Suprapubic skin (tissue), 4 donors: ENCODE measurements at regions not wholly inside any gene's neighbourhood (a gene's known extent, or its start where the extent isn't known, plus 50 kb on each side); places are given as distances from the start of the nearest gene placed in this dataset.

Experiments
- CTCF ChIP-seq, 2 donors: fragments of 200-600 bp in 1 of 2; fragments of 450-650 bp in 1 of 2; sonication (generic) in 1 of 2; IDR thresholded peaks; one replicate each; pipeline ENCODE4 v1.5.1; 2016 to 2019; ENCODE audit warnings: antibody characterized with exemption in 2 of 2, mild to moderate bottlenecking in 1 of 2, moderate library complexity in 1 of 2
- POLR2A ChIP-seq, 2 donors: fragments of 450-650 bp; IDR thresholded peaks; one replicate each; pipeline ENCODE4 v1.6.1; 2017; ENCODE audit warnings: antibody characterized with exemption in 2 of 2, mild to moderate bottlenecking in 2 of 2, moderate library complexity in 2 of 2
- POLR2AphosphoS5 ChIP-seq, 3 donors: sonication (generic); formaldehyde crosslinking; IDR thresholded peaks; one replicate each; pipeline ENCODE4 v1.6.1; 2017; ENCODE audit warnings: antibody characterized with exemption in 3 of 3

- TF ChIP-seq POLR2A (IDR thresholded peaks at IDR 0.05) (no peak), CTCF (IDR thresholded peaks at IDR 0.05) (no peak), POLR2AphosphoS5 (IDR thresholded peaks at IDR 0.05) (no peak)
These were observed 102.3 kb downstream of the FOXL1 start for GRCh38 chr16:86680661-86681030.
